Stimulated activated CD8-positive, alpha-beta memory T cell treated with anti-CD3 and anti-CD28 coated beads, Interleukin-7, amount 100 ng/mL, for 24 hours (primary cell): ENCODE measurements at regions not wholly inside any gene's neighbourhood (a gene's known extent, or its start where the extent isn't known, plus 50 kb on each side); places are given as distances from the start of the nearest gene placed in this dataset.
"Not testable (repeated sequence)": the region's sequence is repeated elsewhere in the genome, so short reads cannot be mapped to it uniquely, and the experiment has no call there.

Experiments
- DNase-seq: peaks from one replicate; pipeline ENCODE4 v3.0.0-alpha.2; 2020; ENCODE audit warnings: low read depth

DNA sequence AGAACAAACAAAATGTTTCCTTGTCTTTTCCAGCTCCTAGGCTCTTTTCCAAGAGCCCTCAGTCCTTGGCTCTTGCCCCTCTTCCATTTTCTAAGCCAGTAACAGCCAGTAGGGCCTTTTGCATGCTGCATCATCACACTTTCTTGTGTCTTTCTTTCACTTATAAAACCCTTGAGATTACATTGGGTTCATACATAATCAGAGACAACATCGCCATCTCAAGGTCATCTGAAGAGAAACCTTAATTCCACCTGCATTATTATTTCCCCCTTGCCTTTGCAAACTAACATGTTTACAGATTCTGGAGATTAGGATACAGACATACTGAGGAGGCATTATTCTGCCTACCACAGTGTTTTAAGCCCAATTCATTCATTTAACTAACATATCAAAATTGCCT is 697.3 kb downstream of the TRIB2 start:
- DNase-seq = no peak

- DNase-seq = no peak
Measured at GRCh38 chr2:13414897-13415296, 698.2 kb downstream of the TRIB2 start.

DNA sequence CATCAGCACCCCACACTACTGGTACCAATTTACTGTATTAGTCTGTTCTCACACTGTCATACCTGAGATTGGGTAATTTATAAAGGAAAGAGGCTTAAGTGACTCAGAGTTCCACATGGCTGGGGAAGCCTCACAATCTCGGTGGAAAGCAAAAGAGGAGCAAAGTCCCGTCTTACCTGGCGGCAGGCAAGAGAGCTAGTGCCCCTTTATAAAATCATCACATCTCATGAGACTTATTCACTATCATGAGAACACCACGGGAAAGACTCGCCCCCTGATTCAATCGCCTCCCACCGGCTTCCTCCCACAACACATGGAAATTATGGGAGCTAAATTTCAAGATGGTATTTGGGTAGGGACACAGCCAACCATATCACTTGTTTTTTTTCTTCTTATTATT is 717.2 kb downstream of the TRIB2 start:
- DNase-seq = no peak

GRCh38 chr2:13443554-13444261 is 727.0 kb downstream of the TRIB2 start:
- DNase-seq = not testable (repeated sequence)

DNA sequence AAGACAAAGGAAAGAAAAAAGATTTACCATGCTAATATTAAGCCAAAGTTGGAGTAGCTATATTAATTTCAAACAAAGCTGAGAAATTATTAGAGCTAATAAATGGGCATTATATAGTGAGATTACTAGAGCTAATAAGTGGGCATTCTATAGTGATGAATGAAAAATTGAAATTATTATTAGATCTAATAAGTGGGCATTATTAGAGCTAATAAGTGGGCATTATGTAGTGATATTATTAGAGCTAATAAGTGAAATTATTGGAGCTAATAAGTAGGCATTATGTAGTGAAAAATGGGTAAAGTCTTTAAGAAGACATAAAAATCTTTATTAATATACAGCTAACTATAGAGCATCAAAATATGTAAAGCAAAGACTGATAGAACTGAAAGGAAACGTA is 745.7 kb downstream of the TRIB2 start:
- no peak for DNase-seq

GRCh38 chr2:13466076-13466475 is 749.3 kb downstream of the TRIB2 start:
- no peak for DNase-seq

- no peak for DNase-seq
Measured at GRCh38 chr2:13474538-13474937, 757.8 kb downstream of the TRIB2 start.

GRCh38 chr2:13480057-13480456 is 763.3 kb downstream of the TRIB2 start:
- DNase-seq = no peak

DNA sequence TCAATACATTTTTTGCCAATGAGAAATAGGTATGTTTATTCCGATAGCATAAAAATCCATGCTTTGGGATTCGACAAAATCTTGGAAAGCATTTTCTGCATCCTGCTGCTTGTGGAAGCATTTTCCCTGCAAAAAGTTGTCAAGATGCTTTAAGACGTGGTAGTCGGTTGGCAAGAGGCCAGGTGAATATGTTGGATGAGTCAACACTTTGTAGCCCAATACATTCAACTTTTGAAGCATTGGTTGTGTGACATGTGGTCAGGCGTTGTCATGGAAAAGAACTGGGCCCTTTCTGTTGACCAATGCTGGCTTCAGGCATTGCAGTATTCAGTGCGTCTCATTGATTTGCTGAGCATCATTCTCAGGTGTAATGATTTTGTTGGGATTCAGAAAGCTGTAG is 764.5 kb downstream of the TRIB2 start:
- no peak for DNase-seq

- DNase-seq = no peak
Measured at GRCh38 chr2:13485256-13485655, 768.5 kb downstream of the TRIB2 start.

GRCh38 chr2:13488965-13489364 is 772.2 kb downstream of the TRIB2 start:
- no peak for DNase-seq

DNA sequence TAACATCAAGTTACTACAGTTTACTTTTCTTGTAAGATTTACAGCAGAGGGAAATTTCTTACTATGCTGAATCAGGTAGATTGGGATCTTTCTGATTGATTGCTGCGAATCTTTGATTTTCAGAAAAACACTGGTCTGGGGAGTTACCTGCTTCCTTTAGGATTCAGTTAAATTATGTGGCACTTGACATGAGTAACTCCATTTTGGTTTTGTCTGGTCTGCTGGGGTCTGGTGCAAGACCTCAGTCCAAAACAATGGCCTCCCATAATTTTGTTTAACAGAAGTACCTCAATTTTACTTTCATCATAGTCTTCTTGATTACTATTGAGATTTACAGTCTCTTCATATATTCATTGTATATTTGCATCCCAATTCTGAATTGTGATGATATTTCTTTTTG is 775.5 kb downstream of the TRIB2 start:
- no peak for DNase-seq

GRCh38 chr2:13495051-13495450 is 778.3 kb downstream of the TRIB2 start:
- DNase-seq = no peak

DNA sequence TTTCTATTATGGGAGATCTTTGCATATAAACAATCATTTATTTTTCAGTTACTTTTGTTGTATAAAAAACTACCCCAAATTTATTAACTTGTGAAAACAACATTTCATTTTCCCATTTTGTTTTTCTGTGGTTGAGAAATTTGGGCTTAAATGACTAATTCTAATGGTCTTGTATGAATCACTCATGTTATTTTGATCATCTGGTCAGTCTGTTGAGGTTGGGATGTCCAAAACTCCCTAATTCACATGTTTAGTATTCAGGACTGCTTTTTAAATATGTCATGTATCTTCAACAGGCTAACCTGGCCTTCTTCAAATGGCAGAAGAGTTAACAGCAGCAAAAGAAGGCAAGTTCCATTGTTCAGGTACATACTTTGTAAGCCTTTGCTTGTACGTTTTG is 788.1 kb downstream of the TRIB2 start:
- no peak for DNase-seq

GRCh38 chr2:13508671-13509070 is 791.9 kb downstream of the TRIB2 start:
- no peak for DNase-seq

DNA sequence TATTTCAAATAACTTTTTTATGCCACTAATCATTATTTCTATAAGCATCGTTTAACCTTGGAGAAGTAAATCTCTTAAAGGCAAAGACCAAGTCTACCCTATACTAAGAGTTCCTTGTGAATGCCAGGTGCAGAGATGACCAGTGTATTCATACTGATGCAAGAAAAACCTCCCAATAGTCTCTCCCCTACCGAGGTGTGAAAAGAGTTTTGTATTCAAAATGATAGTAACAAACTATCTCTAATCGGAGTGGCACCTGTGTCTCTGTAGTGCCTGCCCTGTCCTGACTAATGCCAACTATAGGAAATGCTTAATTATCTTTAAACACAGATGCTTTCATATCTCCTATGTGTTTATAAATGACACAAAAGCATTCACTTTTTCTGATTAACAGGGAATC is 798.5 kb downstream of the TRIB2 start:
- DNase-seq = no peak

DNA sequence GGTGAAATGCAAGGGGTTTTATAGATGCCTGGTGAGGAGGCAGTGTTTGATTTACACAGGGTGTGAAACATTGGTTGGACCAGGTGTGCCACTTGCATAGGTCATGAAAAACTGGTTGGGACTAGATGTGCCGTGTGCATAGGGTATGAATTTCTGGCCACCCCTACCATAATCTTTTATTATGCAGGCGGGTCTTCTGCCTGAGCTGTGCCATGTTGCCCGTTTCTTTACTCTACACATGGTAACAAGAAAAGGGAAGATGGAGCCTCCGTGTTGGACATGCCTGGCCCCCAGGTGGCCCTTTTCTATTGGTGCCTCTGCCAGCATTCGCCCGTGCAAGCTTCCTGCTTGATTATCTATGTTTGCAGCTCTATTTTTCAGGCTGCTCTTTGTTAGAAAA is 805.4 kb downstream of the TRIB2 start:
- no peak for DNase-seq

DNA sequence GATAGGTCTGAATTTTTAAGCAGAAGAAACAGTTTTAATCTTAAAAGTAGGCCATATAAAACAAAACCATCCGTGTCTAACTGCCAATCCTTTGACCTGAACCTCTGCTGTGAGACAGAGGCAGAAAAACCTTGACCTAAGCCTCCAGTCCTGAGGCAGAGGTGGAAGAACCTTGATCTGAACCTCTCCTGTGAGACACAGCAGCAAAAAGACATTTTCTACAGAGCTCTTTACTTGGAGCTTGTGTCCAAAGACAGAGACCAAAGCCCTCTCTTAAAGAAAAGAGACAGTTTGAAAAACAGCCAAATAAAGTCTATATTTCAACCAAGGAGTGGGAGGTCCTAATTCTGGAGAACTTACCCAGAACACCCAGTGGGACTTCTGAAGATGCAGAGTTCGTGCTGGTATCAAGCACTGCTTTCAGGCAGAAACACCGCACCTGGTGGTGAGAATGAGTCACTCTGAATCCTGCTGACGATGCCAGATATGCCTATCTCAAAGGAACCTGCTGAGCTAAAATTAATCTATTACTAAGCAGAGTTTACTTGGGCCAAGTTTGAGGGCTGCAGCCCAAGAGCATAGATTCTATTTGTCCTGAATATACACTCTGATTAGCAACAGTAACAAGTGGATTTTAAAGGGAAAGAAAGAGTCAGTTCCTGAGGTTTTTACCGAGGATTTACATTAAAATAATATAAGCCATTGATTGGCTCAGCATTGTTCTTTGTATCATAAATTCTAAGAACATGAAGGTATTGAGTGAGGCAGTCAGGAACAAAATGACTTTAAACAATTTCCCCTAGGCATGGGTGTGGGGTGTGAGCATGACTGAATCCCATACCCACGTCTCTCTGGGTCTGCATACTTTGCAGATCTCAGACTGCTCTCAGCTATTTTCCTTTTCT is 806.4 kb downstream of the TRIB2 start:
- DNase-seq = no peak

DNA sequence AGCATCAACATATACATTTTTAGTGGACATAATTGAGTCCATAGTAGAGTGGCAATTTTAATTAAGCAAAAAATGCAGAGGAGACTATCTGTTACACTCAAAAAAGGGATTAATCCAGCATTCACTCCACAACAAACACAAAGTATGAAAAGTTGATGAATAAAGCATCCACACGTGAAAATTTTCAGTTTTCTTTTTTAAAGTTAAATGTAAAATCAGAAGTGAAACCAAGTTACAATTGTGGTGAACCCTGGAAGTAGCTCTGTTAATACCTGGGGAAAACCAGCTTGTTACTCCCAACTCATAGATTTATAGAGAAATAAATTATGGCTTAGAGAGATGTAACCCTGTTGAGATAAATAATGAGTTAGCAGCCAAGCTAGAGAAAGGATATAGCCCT is 807.8 kb downstream of the TRIB2 start:
- DNase-seq = no peak

- DNase-seq = not testable (repeated sequence)
Measured at GRCh38 chr2:13531735-13532410, 815.1 kb downstream of the TRIB2 start.

- not testable (repeated sequence) for DNase-seq
Measured at GRCh38 chr2:13532781-13533523, 816.2 kb downstream of the TRIB2 start.

DNA sequence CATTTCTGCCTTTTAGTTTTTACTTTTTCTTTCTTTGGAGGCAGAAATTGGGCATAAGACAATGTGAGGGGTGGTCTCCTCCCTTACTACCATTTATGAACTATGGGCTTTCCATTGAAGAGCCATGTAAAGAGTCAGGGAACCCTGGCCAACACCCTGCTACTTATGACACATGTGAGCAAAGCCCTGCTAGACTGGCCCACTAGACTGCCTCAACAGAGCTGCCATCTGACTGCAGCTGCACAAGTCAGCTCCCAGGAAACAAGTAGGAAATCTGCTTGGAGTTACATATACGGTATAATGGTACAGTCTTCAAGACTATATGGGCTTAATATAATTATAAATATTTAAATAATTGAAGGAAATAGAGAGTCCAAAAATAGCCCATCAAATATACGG is 816.8 kb downstream of the TRIB2 start:
- DNase-seq = no peak
